Common myeloid progenitor, CD34-positive (primary cell): ENCODE measurements at regions not wholly inside any gene's neighbourhood (a gene's known extent, or its start where the extent isn't known, plus 50 kb on each side); places are given as distances from the start of the nearest gene placed in this dataset.
"Not testable (repeated sequence)": the region's sequence is repeated elsewhere in the genome, so short reads cannot be mapped to it uniquely, and the experiment has no call there.

ENCODE experiments used
- CTCF ChIA-PET: fragments of 350-600 bp; sonication (Branson Sonifier 250); formaldehyde crosslinking; loops from one replicate; lab custom pipeline; 2021; ENCODE audit warnings: antibody characterized with exemption; lab: Charles Lee
- POLR2A ChIA-PET: fragments of 350-600 bp; sonication (Branson Sonifier 250); formaldehyde crosslinking; loops from one replicate; lab custom pipeline; 2021; ENCODE audit warnings: antibody characterized with exemption; lab: Charles Lee
- DNase-seq, 3 donors: peaks; one replicate each; pipeline versions ENCODE4 v3.0.0 to v3.0.0-alpha.2; 2013
- H3K27ac ChIP-seq, 2 experiments: 1 replicate in 1 of 2; 2 replicates in 1 of 2; pipeline ENCODE4 v1.7.0; 2013; ENCODE audit warnings: inconsistent platforms in 2 of 2, low read length in 2 of 2, mild to moderate bottlenecking in 2 of 2, low read depth in 1 of 2, moderate library complexity in 1 of 2; ENCODE audit not compliant: severe bottlenecking in 2 of 2, insufficient read depth in 1 of 2, poor library complexity in 1 of 2
- H3K27me3 ChIP-seq, 5 experiments: replicated peaks in 2 of 5; 1 replicate in 3 of 5; 2 replicates in 2 of 5; pipeline versions ENCODE4 v1.6.1 to v1.7.0; 2013; ENCODE audit warnings: low read length in 4 of 5, mild to moderate bottlenecking in 2 of 5, moderate library complexity in 2 of 5, inconsistent platforms in 1 of 5; ENCODE audit not compliant: insufficient read depth in 5 of 5, control insufficient read depth in 4 of 5
- H3K36me3 ChIP-seq, 4 experiments: 1 replicate in 2 of 4; 2 replicates in 2 of 4; pipeline versions ENCODE4 v1.6.1 to v1.7.0; 2013; ENCODE audit warnings: low read length in 3 of 4, control low read depth in 1 of 4, mild to moderate bottlenecking in 1 of 4; ENCODE audit not compliant: control insufficient read depth in 4 of 4, insufficient read depth in 4 of 4
- H3K4me1 ChIP-seq, 4 experiments: 1 replicate in 3 of 4; 2 replicates in 1 of 4; pipeline versions ENCODE4 v1.6.1 to v1.7.1; 2013; ENCODE audit warnings: low read length in 3 of 4, mild to moderate bottlenecking in 3 of 4, control low read depth in 1 of 4, inconsistent platforms in 1 of 4, moderate library complexity in 1 of 4; ENCODE audit not compliant: control insufficient read depth in 4 of 4, insufficient read depth in 4 of 4; ENCODE audit errors: control extremely low read depth in 1 of 4
- H3K4me3 ChIP-seq, 7 experiments: 1 replicate in 4 of 7; 2 replicates in 3 of 7; pipeline versions ENCODE4 v1.5.1 to v1.7.0; 2013; ENCODE audit warnings: mild to moderate bottlenecking in 7 of 7, low read length in 6 of 7, moderate library complexity in 6 of 7, inconsistent platforms in 2 of 7, low read depth in 2 of 7, control low read depth in 1 of 7; ENCODE audit not compliant: insufficient read depth in 4 of 7, control insufficient read depth in 1 of 7; ENCODE audit errors: extremely low read depth in 1 of 7
- H3K9me3 ChIP-seq, 5 experiments: 1 replicate in 4 of 5; 2 replicates in 1 of 5; pipeline versions ENCODE4 v1.6.1 to v1.7.1; 2013; ENCODE audit warnings: low read length in 4 of 5, mild to moderate bottlenecking in 2 of 5, inconsistent platforms in 1 of 5, low read depth in 1 of 5, moderate library complexity in 1 of 5; ENCODE audit not compliant: control insufficient read depth in 4 of 5, insufficient read depth in 2 of 5; ENCODE audit errors: control extremely low read depth in 1 of 5
- WGBS: methylation state at CpG from one replicate; pipeline ENCODE4 v1.1.5; 2013; ENCODE audit not compliant: insufficient coverage; 5-methylcytosine and 5-hydroxymethylcytosine counted together

GRCh38 chr9:67257894-67258293 is 265.5 kb upstream of the SPATA31A3 start:
- H3K4me3 ChIP-seq, CTCF ChIA-PET, H3K9me3 ChIP-seq, H3K27me3 ChIP-seq, H3K27ac ChIP-seq, H3K4me1 ChIP-seq, POLR2A ChIA-PET, H3K36me3 ChIP-seq, DNase-seq: not testable (repeated sequence)
- WGBS, result no CpG with 5 or more reads among the region's 6 CpGs

GRCh38 chr9:67248967-67249366 is 256.6 kb upstream of the SPATA31A3 start:
- H3K9me3 ChIP-seq, CTCF ChIA-PET, H3K4me1 ChIP-seq, H3K4me3 ChIP-seq, H3K36me3 ChIP-seq, H3K27ac ChIP-seq, POLR2A ChIA-PET, DNase-seq, H3K27me3 ChIP-seq: not testable (repeated sequence)
- WGBS, result no CpG with 5 or more reads among the region's 1 CpG

- H3K27ac ChIP-seq, H3K9me3 ChIP-seq, H3K4me3 ChIP-seq, DNase-seq, H3K4me1 ChIP-seq, CTCF ChIA-PET, H3K36me3 ChIP-seq, H3K27me3 ChIP-seq, POLR2A ChIA-PET: not testable (repeated sequence)
- WGBS, result 100% methylated on average over 6 of the region's 16 CpGs
Measured at GRCh38 chr9:67212073-67212472, 219.7 kb upstream of the SPATA31A3 start.

- H3K27ac ChIP-seq, CTCF ChIA-PET, H3K4me1 ChIP-seq, H3K4me3 ChIP-seq, H3K27me3 ChIP-seq, DNase-seq, H3K36me3 ChIP-seq, POLR2A ChIA-PET, H3K9me3 ChIP-seq: not testable (repeated sequence)
- no CpG with 5 or more reads among the region's 3 CpGs for WGBS
Measured at GRCh38 chr9:67210842-67211241, 218.5 kb upstream of the SPATA31A3 start.

GRCh38 chr9:67208831-67209437 is 216.6 kb upstream of the SPATA31A3 start:
- WGBS, result no CpG with 5 or more reads among the region's 6 CpGs
- H3K4me1 ChIP-seq, H3K27ac ChIP-seq, POLR2A ChIA-PET, H3K36me3 ChIP-seq, H3K4me3 ChIP-seq, H3K9me3 ChIP-seq, H3K27me3 ChIP-seq, DNase-seq, CTCF ChIA-PET: not testable (repeated sequence)

GRCh38 chr9:67196135-67196534 is 203.8 kb upstream of the SPATA31A3 start:
- POLR2A ChIA-PET, H3K4me3 ChIP-seq, H3K9me3 ChIP-seq, CTCF ChIA-PET, H3K36me3 ChIP-seq, H3K27ac ChIP-seq, H3K4me1 ChIP-seq, H3K27me3 ChIP-seq, DNase-seq: not testable (repeated sequence)
- WGBS, result no CpG with 5 or more reads among the region's 7 CpGs

GRCh38 chr9:67195357-67195756 is 203.0 kb upstream of the SPATA31A3 start:
- CTCF ChIA-PET, H3K9me3 ChIP-seq, DNase-seq, H3K27ac ChIP-seq, H3K4me3 ChIP-seq, H3K27me3 ChIP-seq, POLR2A ChIA-PET, H3K36me3 ChIP-seq, H3K4me1 ChIP-seq: not testable (repeated sequence)
- no CpG with 5 or more reads among the region's 8 CpGs for WGBS
